Psoas muscle (tissue), 7 donors: ENCODE measurements at regions not wholly inside any gene's neighbourhood (a gene's known extent, or its start where the extent isn't known, plus 50 kb on each side); places are given as distances from the start of the nearest gene placed in this dataset.

Experiments
- ATAC-seq, 4 donors: fragments of 200-7000 bp; cut with Tn5 transposase; one replicate each; pipeline ENCODE4 v1.9.1; 2020; ENCODE audit warnings: moderate library complexity in 3 of 4, mild to moderate bottlenecking in 2 of 4
- DNase-seq, 2 donors: peaks; one replicate each; pipeline ENCODE4 v3.0.0-alpha.2; 2020
- H3K27ac ChIP-seq: fragments of 200-600 bp; one replicate; pipeline ENCODE4 v1.8.0; 2022
- H3K27me3 ChIP-seq, 3 donors: fragments of 200-600 bp in 1 of 3; one replicate each; pipeline versions ENCODE4 v1.6.1 to v1.8.0; 2013 to 2022; ENCODE audit warnings: low read length in 2 of 3, mild to moderate bottlenecking in 2 of 3, moderate library complexity in 1 of 3; ENCODE audit not compliant: insufficient read depth in 3 of 3
- H3K36me3 ChIP-seq, 2 donors: fragments of 200-600 bp in 1 of 2; one replicate each; pipeline versions ENCODE4 v1.6.1 to v1.8.0; 2013 to 2022; ENCODE audit warnings: low read depth in 1 of 2, mild to moderate bottlenecking in 1 of 2, moderate library complexity in 1 of 2; ENCODE audit not compliant: insufficient read depth in 1 of 2
- H3K4me1 ChIP-seq: fragments of 200-600 bp; one replicate; pipeline ENCODE4 v1.8.0; 2022
- H3K4me3 ChIP-seq: fragments of 200-600 bp; one replicate; pipeline ENCODE4 v1.8.0; 2022; ENCODE audit warnings: mild to moderate bottlenecking
- H3K9me3 ChIP-seq: fragments of 200-600 bp; one replicate; pipeline ENCODE4 v1.8.0; 2022
- CTCF ChIP-seq: fragments of 200-600 bp; IDR thresholded peaks from one replicate; pipeline ENCODE4 v1.8.0; 2022; ENCODE audit warnings: antibody characterized with exemption
- WGBS, 3 donors: extraction: QIAGEN DNeasy Blood & Tissue Kit; methylation state at CpG; one replicate each; pipeline versions ENCODE4 v1.1.6 to v1.1.7; 2013; 5-methylcytosine and 5-hydroxymethylcytosine counted together
- intact Hi-C, 2 donors: fragments of 100-400 bp; cut with DNase I; formaldehyde crosslinking; loops; one replicate each; pipeline versions ENCODE4 v1.11.0 to v1.14.2; 2022
- donor health status: healthy with polysubstance abuse.
- donor health status: DM: no; HTN: no; CAD: no; lungs with moderate emphysema.
- donor health status: Bipolar disorder and iron deficiency.
- donor health status: healthy.
- donor health status: DM: yes; HTN: yes; CAD: no.
- donor health status: DM: no; HTN: no; CAD: no.
- donor health status: DM: yes; HTN: yes; CAD: no.

GRCh38 chr4:180850318-180850940 lies 1392.8 kb upstream of the TENM3 start:
- intact Hi-C loops: no loop called here
- 62 to 69% (median 65%) methylated on average over 4 of the region's 4 CpGs for WGBS, 3 donors
- Histone ChIP-seq H3K36me3 (no peaks in the 10 kb centered on the region), H3K27me3 (no peaks in the 10 kb centered on the region), H3K4me1 (no peaks in the 10 kb centered on the region), H3K27ac (no peak overlapping the region), H3K9me3 (no peaks in the 10 kb centered on the region), H3K4me3 (no peak overlapping the region)
- TF ChIP-seq CTCF: no peak
- ATAC-seq (no peak), DNase-seq (no peak)

- no peak overlapping the region for H3K27ac ChIP-seq
- no peak for TF ChIP-seq CTCF
- WGBS, 3 donors: 38 to 50% (median 39%) methylated on average over 6 of the region's 6 CpGs
- ATAC-seq: no peak
- H3K27me3 ChIP-seq: no peaks in the 10 kb centered on the region
- no peak for DNase-seq
- no peaks in the 10 kb centered on the region for H3K36me3 ChIP-seq
- no peak overlapping the region for H3K4me3 ChIP-seq
- H3K9me3 ChIP-seq: no peaks in the 10 kb centered on the region
- intact Hi-C loops: no loop called here
- H3K4me1 ChIP-seq: no peaks in the 10 kb centered on the region
Measured at GRCh38 chr4:180852738-180853137, 1390.5 kb upstream of the TENM3 start.

GRCh38 chr4:180855184-180855583 lies 1388.0 kb upstream of the TENM3 start:
- 79 to 84% (median 81%) methylated on average over 2 of the region's 2 CpGs for WGBS, 3 donors
- H3K4me1 ChIP-seq: no peaks in the 10 kb centered on the region

GRCh38 chr4:180860089-180860720 lies 1383.0 kb upstream of the TENM3 start:
- Histone ChIP-seq H3K27ac (no peak overlapping the region), H3K27me3 (no peaks in the 10 kb centered on the region), H3K4me1 (no peaks in the 10 kb centered on the region), H3K9me3 (no peaks in the 10 kb centered on the region), H3K4me3 (no peak overlapping the region), H3K36me3 (no peaks in the 10 kb centered on the region)
- ATAC-seq (no peak), DNase-seq (no peak)
- intact Hi-C loops: no loop called here
- no peak for TF ChIP-seq CTCF
- WGBS, 3 donors: 80 to 83% (median 81%) methylated on average over 12 of the region's 12 CpGs

More at GRCh38 chr4:180855184-180855583, 1388.0 kb upstream of the TENM3 start:
- H3K27ac ChIP-seq: no peak overlapping the region
- no peaks in the 10 kb centered on the region for H3K36me3 ChIP-seq
- H3K4me3 ChIP-seq: no peak overlapping the region
- ATAC-seq: no peak
- H3K9me3 ChIP-seq: no peaks in the 10 kb centered on the region
- no peaks in the 10 kb centered on the region for H3K27me3 ChIP-seq
- no peak for DNase-seq
- intact Hi-C loops: no loop called here
- TF ChIP-seq CTCF: no peak

- no peak overlapping the region for H3K27ac ChIP-seq
- intact Hi-C loops: no loop called here
- 91 to 92% (median 92%) methylated on average over 11 of the region's 11 CpGs for WGBS, 3 donors
- no peaks in the 10 kb centered on the region for H3K4me1 ChIP-seq
- DNase-seq: no peak
- ATAC-seq: no peak
- no peaks in the 10 kb centered on the region for H3K27me3 ChIP-seq
- H3K9me3 ChIP-seq: peaks cover 2% of the 10 kb centered on the region
- TF ChIP-seq CTCF: no peak
- no peak overlapping the region for H3K4me3 ChIP-seq
- H3K36me3 ChIP-seq: no peaks in the 10 kb centered on the region
Measured at GRCh38 chr4:180861651-180862050, 1381.6 kb upstream of the TENM3 start.
